Keratinocyte (primary cell): ENCODE measurements at regions not wholly inside any gene's neighbourhood (a gene's known extent, or its start where the extent isn't known, plus 50 kb on each side); places are given as distances from the start of the nearest gene placed in this dataset.

Experiments
- CTCF ChIP-seq, 3 experiments: IDR thresholded peaks in 1 of 3; conservative IDR thresholded peaks in 1 of 3; optimal IDR thresholded peaks in 1 of 3; 2 replicates in 2 of 3; 3 replicates in 1 of 3; pipeline versions ENCODE3 to v1.5.1; 2011; ENCODE audit warnings: low read length in 3 of 3, mild to moderate bottlenecking in 3 of 3, moderate library complexity in 2 of 3, control low read depth in 1 of 3, inconsistent platforms in 1 of 3; ENCODE audit not compliant: insufficient read depth in 2 of 3; ENCODE audit errors: extremely low read depth in 1 of 3
- EZH2 ChIP-seq: IDR thresholded peaks from one replicate; pipeline ENCODE4 v1.6.1; 2012; ENCODE audit warnings: inconsistent platforms, mild to moderate bottlenecking, low read length, moderate library complexity

GRCh38 chr14:105845725-105846309 is 319.4 kb downstream of the TMEM121 start:
- TF ChIP-seq CTCF (optimal IDR thresholded peaks at IDR 0.05 in 1 of 3, IDR thresholded peaks at IDR 0.05 in 1 of 3, conservative IDR thresholded peaks at IDR 0.05 in 1 of 3; ENCODE audit: extremely low read depth in 1 of 3, insufficient read depth in 2 of 3, low read length in 3 of 3): no peak
- TF ChIP-seq EZH2: no peak
